ENCODE measurements at regions not wholly inside any gene's neighbourhood (a gene's known extent, or its start where the extent isn't known, plus 50 kb on each side); places are given as distances from the start of the nearest gene placed in this dataset.
A peak's percentile ranks its signal among the peaks of the same experiment; 100 is the strongest.

DNA sequence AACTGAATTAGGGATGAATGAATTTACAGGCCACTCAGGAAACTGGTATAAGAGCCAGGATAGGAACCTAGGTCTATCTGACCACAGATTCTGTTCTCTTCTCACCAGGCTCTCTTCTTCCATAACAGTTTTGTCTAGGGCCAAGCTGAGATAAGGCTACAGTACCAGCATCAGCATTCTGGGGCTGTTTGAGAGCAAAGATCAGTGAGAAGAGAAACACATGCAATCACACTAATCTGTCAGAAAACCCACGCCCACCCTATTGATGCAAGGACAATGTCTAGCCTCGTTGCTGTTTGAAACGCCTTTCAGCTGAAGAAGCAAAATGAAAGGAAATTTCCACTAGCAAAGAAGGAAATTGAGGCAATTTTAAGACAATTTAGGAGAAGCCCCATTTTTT, 137.7 kb downstream of the LCA5 start (continued):
- no peak; the same call in 1 of the 2 replicates for TF ChIP-seq ZNF281 (CRISPR knock-in tag; IDR thresholded peaks at IDR 0.05; ENCODE audit: borderline replicate concordance)
- no peak for TF ChIP-seq ZNF343 (CRISPR knock-in tag; IDR thresholded peaks at IDR 0.05)
- no peak for TF ChIP-seq SYNCRIP (IDR thresholded peaks at IDR 0.05; ENCODE audit: insufficient read depth, low read depth, low read length)
- no peak for TF ChIP-seq FOXA1 (IDR thresholded peaks at IDR 0.05)
- TF ChIP-seq FOXA1 (CRISPR knock-in tag; IDR thresholded peaks at IDR 0.05): 0 out of 2 replicates have a peak, but pooled peaks have one; percentile 23
- no peak for TF ChIP-seq RFXANK (CRISPR knock-in tag; IDR thresholded peaks at IDR 0.05)
- peak; percentile 34; the same call in 1 of the 2 replicates for TF ChIP-seq PBX2 (CRISPR knock-in tag; IDR thresholded peaks at IDR 0.05)
- no peak for TF ChIP-seq TMF1 (CRISPR knock-in tag; IDR thresholded peaks at IDR 0.05; ENCODE audit: low read depth)
- TF ChIP-seq SP2 (CRISPR knock-in tag; IDR thresholded peaks at IDR 0.05): no peak
- peak; percentile 44; the same call in 1 of the 2 replicates for TF ChIP-seq TBX2 (CRISPR knock-in tag; IDR thresholded peaks at IDR 0.05; ENCODE audit: borderline replicate concordance)
- TF ChIP-seq SP5 (CRISPR knock-in tag; IDR thresholded peaks at IDR 0.05; ENCODE audit: borderline replicate concordance, low read depth): peak; percentile 98
- TF ChIP-seq SSRP1 (CRISPR knock-in tag; IDR thresholded peaks at IDR 0.05): no peak
- peak; percentile 79; the same call in 1 of the 2 replicates for TF ChIP-seq ZNF292 (CRISPR knock-in tag; IDR thresholded peaks at IDR 0.05; ENCODE audit: borderline replicate concordance, low read depth)
- TF ChIP-seq ZNF12 (CRISPR knock-in tag; IDR thresholded peaks at IDR 0.05): no peak
- TF ChIP-seq ONECUT2 (CRISPR knock-in tag; IDR thresholded peaks at IDR 0.05): peak; percentile 54; the same call in 1 of the 2 replicates
- TF ChIP-seq, protein P1, sequence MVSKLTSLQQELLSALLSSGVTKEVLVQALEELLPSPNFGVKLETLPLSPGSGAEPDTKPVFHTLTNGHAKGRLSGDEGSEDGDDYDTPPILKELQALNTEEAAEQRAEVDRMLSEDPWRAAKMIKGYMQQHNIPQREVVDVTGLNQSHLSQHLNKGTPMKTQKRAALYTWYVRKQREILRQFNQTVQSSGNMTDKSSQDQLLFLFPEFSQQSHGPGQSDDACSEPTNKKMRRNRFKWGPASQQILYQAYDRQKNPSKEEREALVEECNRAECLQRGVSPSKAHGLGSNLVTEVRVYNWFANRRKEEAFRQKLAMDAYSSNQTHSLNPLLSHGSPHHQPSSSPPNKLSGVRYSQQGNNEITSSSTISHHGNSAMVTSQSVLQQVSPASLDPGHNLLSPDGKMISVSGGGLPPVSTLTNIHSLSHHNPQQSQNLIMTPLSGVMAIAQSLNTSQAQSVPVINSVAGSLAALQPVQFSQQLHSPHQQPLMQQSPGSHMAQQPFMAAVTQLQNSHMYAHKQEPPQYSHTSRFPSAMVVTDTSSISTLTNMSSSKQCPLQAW (CRISPR knock-in tag; IDR thresholded peaks at IDR 0.05): 0 out of 2 replicates have a peak, but pooled peaks have one; percentile 33
- no peak for TF ChIP-seq ERF (CRISPR knock-in tag; IDR thresholded peaks at IDR 0.05)
- no peak for TF ChIP-seq BHLHE40 (IDR thresholded peaks at IDR 0.05; ENCODE audit: low read length)
- TF ChIP-seq, protein P2, sequence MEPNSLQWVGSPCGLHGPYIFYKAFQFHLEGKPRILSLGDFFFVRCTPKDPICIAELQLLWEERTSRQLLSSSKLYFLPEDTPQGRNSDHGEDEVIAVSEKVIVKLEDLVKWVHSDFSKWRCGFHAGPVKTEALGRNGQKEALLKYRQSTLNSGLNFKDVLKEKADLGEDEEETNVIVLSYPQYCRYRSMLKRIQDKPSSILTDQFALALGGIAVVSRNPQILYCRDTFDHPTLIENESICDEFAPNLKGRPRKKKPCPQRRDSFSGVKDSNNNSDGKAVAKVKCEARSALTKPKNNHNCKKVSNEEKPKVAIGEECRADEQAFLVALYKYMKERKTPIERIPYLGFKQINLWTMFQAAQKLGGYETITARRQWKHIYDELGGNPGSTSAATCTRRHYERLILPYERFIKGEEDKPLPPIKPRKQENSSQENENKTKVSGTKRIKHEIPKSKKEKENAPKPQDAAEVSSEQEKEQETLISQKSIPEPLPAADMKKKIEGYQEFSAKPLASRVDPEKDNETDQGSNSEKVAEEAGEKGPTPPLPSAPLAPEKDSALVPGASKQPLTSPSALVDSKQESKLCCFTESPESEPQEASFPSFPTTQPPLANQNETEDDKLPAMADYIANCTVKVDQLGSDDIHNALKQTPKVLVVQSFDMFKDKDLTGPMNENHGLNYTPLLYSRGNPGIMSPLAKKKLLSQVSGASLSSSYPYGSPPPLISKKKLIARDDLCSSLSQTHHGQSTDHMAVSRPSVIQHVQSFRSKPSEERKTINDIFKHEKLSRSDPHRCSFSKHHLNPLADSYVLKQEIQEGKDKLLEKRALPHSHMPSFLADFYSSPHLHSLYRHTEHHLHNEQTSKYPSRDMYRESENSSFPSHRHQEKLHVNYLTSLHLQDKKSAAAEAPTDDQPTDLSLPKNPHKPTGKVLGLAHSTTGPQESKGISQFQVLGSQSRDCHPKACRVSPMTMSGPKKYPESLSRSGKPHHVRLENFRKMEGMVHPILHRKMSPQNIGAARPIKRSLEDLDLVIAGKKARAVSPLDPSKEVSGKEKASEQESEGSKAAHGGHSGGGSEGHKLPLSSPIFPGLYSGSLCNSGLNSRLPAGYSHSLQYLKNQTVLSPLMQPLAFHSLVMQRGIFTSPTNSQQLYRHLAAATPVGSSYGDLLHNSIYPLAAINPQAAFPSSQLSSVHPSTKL (CRISPR knock-in tag; IDR thresholded peaks at IDR 0.05): peak; percentile 72; the same call in 1 of the 2 replicates
- TF ChIP-seq ZBTB7B (CRISPR knock-in tag; IDR thresholded peaks at IDR 0.05): peak; percentile 64; the same call in 1 of the 2 replicates
- TF ChIP-seq TEAD3 (CRISPR knock-in tag; optimal IDR thresholded peaks at IDR 0.05; ENCODE audit: borderline replicate concordance): peak; percentile 55
- no peak for TF ChIP-seq ZNF773 (CRISPR knock-in tag; IDR thresholded peaks at IDR 0.05; ENCODE audit: borderline replicate concordance)
- TF ChIP-seq TOE1 (CRISPR knock-in tag; IDR thresholded peaks at IDR 0.05): no peak
- TF ChIP-seq DMAP1 (CRISPR knock-in tag; IDR thresholded peaks at IDR 0.05): no peak
- peak; percentile 58; the same call in 1 of the 2 replicates for TF ChIP-seq HDAC2 (CRISPR knock-in tag; IDR thresholded peaks at IDR 0.05)
- peak; percentile 57 for TF ChIP-seq GATAD2A (CRISPR knock-in tag; IDR thresholded peaks at IDR 0.05)

Measured in HepG2 (cell line).